ENCODE measurements at regions not wholly inside any gene's neighbourhood (a gene's known extent, or its start where the extent isn't known, plus 50 kb on each side); places are given as distances from the start of the nearest gene placed in this dataset.

- Histone ChIP-seq H3K27ac (ENCODE audit: low read depth in 2 of 2, low read length in 2 of 2) (no peak overlapping the region), H3K4me1 (ENCODE audit: control insufficient read depth in 2 of 2, insufficient read depth in 2 of 2, low read length in 2 of 2) (no peaks in the 10 kb centered on the region), H3K27me3 (ENCODE audit: control insufficient read depth in 2 of 2, insufficient read depth in 2 of 2, low read length in 2 of 2) (no peaks in the 10 kb centered on the region), H3K36me3 (ENCODE audit: control insufficient read depth in 2 of 2, insufficient read depth in 2 of 2, low read length in 2 of 2) (no peaks in the 10 kb centered on the region), H3K9me3 (ENCODE audit: control insufficient read depth in 2 of 2, low read length in 2 of 2) (no peaks in the 10 kb centered on the region), H3K9ac (ENCODE audit: low read depth in 1 of 2, low read length in 2 of 2) (no peak overlapping the region), H3K4me3 (ENCODE audit: low read length in 2 of 2) (no peak overlapping the region)
These were observed 387.1 kb downstream of the THBS2 start for GRCh38 chr6:168866534-168866933.

DNA sequence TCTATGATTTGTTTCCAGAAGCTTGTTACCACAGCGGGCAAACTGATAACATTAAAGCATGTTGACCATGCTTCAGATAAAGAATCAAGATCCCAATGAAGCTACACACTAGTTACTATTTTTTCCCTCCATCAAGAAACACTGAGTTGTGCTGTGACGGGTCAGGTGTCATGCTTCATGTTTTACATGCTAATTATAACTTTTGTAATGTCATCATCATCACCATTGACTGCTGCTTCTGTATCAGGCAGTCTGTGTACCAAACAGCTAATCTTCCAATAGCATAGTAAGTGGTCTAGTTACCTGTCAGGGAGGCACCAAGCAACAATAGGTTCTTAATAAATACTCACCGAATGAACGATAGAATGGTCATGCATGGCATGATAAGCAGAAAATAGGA, 388.1 kb downstream of the THBS2 start:
- Histone ChIP-seq H3K27ac (ENCODE audit: low read depth in 2 of 2, low read length in 2 of 2) (no peak overlapping the region), H3K27me3 (ENCODE audit: control insufficient read depth in 2 of 2, insufficient read depth in 2 of 2, low read length in 2 of 2) (no peaks in the 10 kb centered on the region), H3K4me1 (ENCODE audit: control insufficient read depth in 2 of 2, insufficient read depth in 2 of 2, low read length in 2 of 2) (no peaks in the 10 kb centered on the region), H3K4me3 (ENCODE audit: low read length in 2 of 2) (no peak overlapping the region), H3K36me3 (ENCODE audit: control insufficient read depth in 2 of 2, insufficient read depth in 2 of 2, low read length in 2 of 2) (no peaks in the 10 kb centered on the region), H3K9ac (ENCODE audit: low read depth in 1 of 2, low read length in 2 of 2) (no peak overlapping the region), H3K9me3 (ENCODE audit: control insufficient read depth in 2 of 2, low read length in 2 of 2) (no peaks in the 10 kb centered on the region)

DNA sequence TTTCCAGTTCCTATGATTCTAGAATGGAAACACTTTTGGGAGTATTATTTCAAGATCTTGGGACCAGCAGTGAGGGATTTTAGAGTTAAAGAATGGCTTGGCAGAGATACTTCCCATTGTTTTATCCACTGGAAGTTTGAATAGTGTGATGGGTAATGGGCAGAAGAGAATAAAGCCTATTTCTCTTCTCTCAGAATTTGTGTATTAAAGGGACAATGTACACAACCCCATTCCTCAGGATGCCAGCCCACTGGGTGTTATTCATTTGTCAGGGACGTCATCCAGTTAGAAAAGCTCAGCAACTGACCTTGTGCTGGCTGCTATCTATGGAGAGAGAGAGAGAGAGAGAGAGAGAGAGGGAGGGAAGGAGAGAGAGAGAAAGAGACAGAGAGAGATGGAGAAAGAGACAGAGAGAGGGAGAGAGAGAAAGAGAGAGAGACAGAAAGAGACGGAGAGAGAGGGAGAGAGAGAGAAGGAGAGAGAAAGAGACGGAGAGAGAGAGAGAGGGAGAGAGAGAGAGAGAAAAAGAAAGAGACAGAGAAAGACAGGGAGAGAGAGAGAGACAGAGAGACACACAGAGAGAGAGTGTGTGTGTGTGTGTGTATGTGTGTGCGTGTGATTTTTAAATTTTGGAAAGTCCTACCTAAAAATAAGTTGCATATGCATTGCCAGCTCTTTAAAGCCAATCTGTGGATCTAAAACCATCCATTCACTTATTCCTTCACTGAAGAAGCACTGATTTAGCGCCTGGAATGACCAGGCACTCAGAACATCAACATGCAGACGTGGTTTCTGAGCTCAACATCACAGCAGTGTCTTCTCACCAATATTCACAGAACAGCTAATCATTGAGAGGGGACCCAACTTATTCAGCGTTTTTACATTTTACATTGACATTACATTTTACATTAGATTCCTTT, 388.8 kb downstream of the THBS2 start:
- Histone ChIP-seq H3K36me3 (ENCODE audit: control insufficient read depth in 2 of 2, insufficient read depth in 2 of 2, low read length in 2 of 2) (no peaks in the 10 kb centered on the region), H3K27me3 (ENCODE audit: control insufficient read depth in 2 of 2, insufficient read depth in 2 of 2, low read length in 2 of 2) (no peaks in the 10 kb centered on the region), H3K9me3 (ENCODE audit: control insufficient read depth in 2 of 2, low read length in 2 of 2) (no peaks in the 10 kb centered on the region), H3K9ac (ENCODE audit: low read depth in 1 of 2, low read length in 2 of 2) (no peak overlapping the region), H3K4me1 (ENCODE audit: control insufficient read depth in 2 of 2, insufficient read depth in 2 of 2, low read length in 2 of 2) (no peaks in the 10 kb centered on the region), H3K27ac (ENCODE audit: low read depth in 2 of 2, low read length in 2 of 2) (no peak overlapping the region), H3K4me3 (ENCODE audit: low read length in 2 of 2) (no peak overlapping the region)

GRCh38 chr6:168863467-168863866, 390.2 kb downstream of the THBS2 start:
- no peaks in the 10 kb centered on the region for H3K4me1 ChIP-seq (ENCODE audit: control insufficient read depth in 2 of 2, insufficient read depth in 2 of 2, low read length in 2 of 2)
- H3K4me3 ChIP-seq (ENCODE audit: low read length in 2 of 2), result no peak overlapping the region
- H3K36me3 ChIP-seq (ENCODE audit: control insufficient read depth in 2 of 2, insufficient read depth in 2 of 2, low read length in 2 of 2), result no peaks in the 10 kb centered on the region
- no peaks in the 10 kb centered on the region for H3K9me3 ChIP-seq (ENCODE audit: control insufficient read depth in 2 of 2, low read length in 2 of 2)
- no peak overlapping the region for H3K27ac ChIP-seq (ENCODE audit: low read depth in 2 of 2, low read length in 2 of 2)
- H3K9ac ChIP-seq (ENCODE audit: low read depth in 1 of 2, low read length in 2 of 2), result no peak overlapping the region
- no peaks in the 10 kb centered on the region for H3K27me3 ChIP-seq (ENCODE audit: control insufficient read depth in 2 of 2, insufficient read depth in 2 of 2, low read length in 2 of 2)

GRCh38 chr6:168862346-168862980, 391.2 kb downstream of the THBS2 start:
- Histone ChIP-seq H3K9me3 (ENCODE audit: control insufficient read depth in 2 of 2, low read length in 2 of 2) (no peaks in the 10 kb centered on the region), H3K27ac (ENCODE audit: low read depth in 2 of 2, low read length in 2 of 2) (no peak overlapping the region), H3K4me1 (ENCODE audit: control insufficient read depth in 2 of 2, insufficient read depth in 2 of 2, low read length in 2 of 2) (no peaks in the 10 kb centered on the region), H3K36me3 (ENCODE audit: control insufficient read depth in 2 of 2, insufficient read depth in 2 of 2, low read length in 2 of 2) (no peaks in the 10 kb centered on the region), H3K9ac (ENCODE audit: low read depth in 1 of 2, low read length in 2 of 2) (no peak overlapping the region), H3K27me3 (ENCODE audit: control insufficient read depth in 2 of 2, insufficient read depth in 2 of 2, low read length in 2 of 2) (no peaks in the 10 kb centered on the region), H3K4me3 (ENCODE audit: low read length in 2 of 2) (no peak overlapping the region)

GRCh38 chr6:168860987-168861386, 392.7 kb downstream of the THBS2 start:
- H3K4me3 ChIP-seq (ENCODE audit: low read length in 2 of 2), result no peak overlapping the region
- H3K9ac ChIP-seq (ENCODE audit: low read depth in 1 of 2, low read length in 2 of 2), result no peak overlapping the region
- H3K36me3 ChIP-seq (ENCODE audit: control insufficient read depth in 2 of 2, insufficient read depth in 2 of 2, low read length in 2 of 2), result no peaks in the 10 kb centered on the region
- H3K27me3 ChIP-seq (ENCODE audit: control insufficient read depth in 2 of 2, insufficient read depth in 2 of 2, low read length in 2 of 2), result no peaks in the 10 kb centered on the region
- no peak overlapping the region for H3K27ac ChIP-seq (ENCODE audit: low read depth in 2 of 2, low read length in 2 of 2)
- H3K9me3 ChIP-seq (ENCODE audit: control insufficient read depth in 2 of 2, low read length in 2 of 2), result no peaks in the 10 kb centered on the region
- no peaks in the 10 kb centered on the region for H3K4me1 ChIP-seq (ENCODE audit: control insufficient read depth in 2 of 2, insufficient read depth in 2 of 2, low read length in 2 of 2)

DNA sequence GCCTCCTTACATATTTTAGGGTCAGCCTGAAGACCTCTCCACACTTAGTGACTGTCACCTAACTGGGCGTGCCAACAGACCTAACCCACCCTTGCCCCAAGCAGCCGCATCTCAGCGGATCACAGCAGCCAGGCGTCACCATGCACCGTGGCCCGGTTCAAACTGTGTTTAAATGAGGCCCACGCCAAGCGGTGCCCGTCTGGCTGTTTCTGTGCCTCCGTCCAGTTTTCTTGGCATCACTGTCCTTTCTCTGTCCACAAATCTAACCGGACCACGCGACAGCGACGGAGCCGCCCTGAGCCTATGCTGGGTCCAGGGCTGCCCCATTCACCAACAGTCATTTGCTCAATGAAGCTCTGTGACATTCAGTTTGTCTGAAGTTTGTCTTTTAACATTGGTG, 393.3 kb downstream of the THBS2 start:
- no peaks in the 10 kb centered on the region for H3K9me3 ChIP-seq (ENCODE audit: control insufficient read depth in 2 of 2, low read length in 2 of 2)
- no peaks in the 10 kb centered on the region for H3K27me3 ChIP-seq (ENCODE audit: control insufficient read depth in 2 of 2, insufficient read depth in 2 of 2, low read length in 2 of 2)
- H3K36me3 ChIP-seq (ENCODE audit: control insufficient read depth in 2 of 2, insufficient read depth in 2 of 2, low read length in 2 of 2), result no peaks in the 10 kb centered on the region
- H3K27ac ChIP-seq (ENCODE audit: low read depth in 2 of 2, low read length in 2 of 2), result no peak overlapping the region
- H3K4me1 ChIP-seq (ENCODE audit: control insufficient read depth in 2 of 2, insufficient read depth in 2 of 2, low read length in 2 of 2), result no peaks in the 10 kb centered on the region
- no peak overlapping the region for H3K9ac ChIP-seq (ENCODE audit: low read depth in 1 of 2, low read length in 2 of 2)
- H3K4me3 ChIP-seq (ENCODE audit: low read length in 2 of 2), result no peak overlapping the region

- H3K4me3 ChIP-seq (ENCODE audit: low read length in 2 of 2), result no peak overlapping the region
These were observed 394.7 kb downstream of the THBS2 start for GRCh38 chr6:168858926-168859325.

GRCh38 chr6:168856914-168857313, 396.7 kb downstream of the THBS2 start:
- Histone ChIP-seq H3K9me3 (ENCODE audit: control insufficient read depth in 2 of 2, low read length in 2 of 2) (no peaks in the 10 kb centered on the region), H3K36me3 (ENCODE audit: control insufficient read depth in 2 of 2, insufficient read depth in 2 of 2, low read length in 2 of 2) (no peaks in the 10 kb centered on the region), H3K4me1 (ENCODE audit: control insufficient read depth in 2 of 2, insufficient read depth in 2 of 2, low read length in 2 of 2) (no peaks in the 10 kb centered on the region), H3K9ac (ENCODE audit: low read depth in 1 of 2, low read length in 2 of 2) (no peak overlapping the region), H3K27ac (ENCODE audit: low read depth in 2 of 2, low read length in 2 of 2) (no peak overlapping the region), H3K4me3 (ENCODE audit: low read length in 2 of 2) (no peak overlapping the region), H3K27me3 (ENCODE audit: control insufficient read depth in 2 of 2, insufficient read depth in 2 of 2, low read length in 2 of 2) (no peaks in the 10 kb centered on the region)

More at GRCh38 chr6:168858926-168859325, 394.7 kb downstream of the THBS2 start:
- Histone ChIP-seq H3K27me3 (ENCODE audit: control insufficient read depth in 2 of 2, insufficient read depth in 2 of 2, low read length in 2 of 2) (no peaks in the 10 kb centered on the region), H3K4me1 (ENCODE audit: control insufficient read depth in 2 of 2, insufficient read depth in 2 of 2, low read length in 2 of 2) (no peaks in the 10 kb centered on the region), H3K36me3 (ENCODE audit: control insufficient read depth in 2 of 2, insufficient read depth in 2 of 2, low read length in 2 of 2) (no peaks in the 10 kb centered on the region), H3K9me3 (ENCODE audit: control insufficient read depth in 2 of 2, low read length in 2 of 2) (no peaks in the 10 kb centered on the region), H3K27ac (ENCODE audit: low read depth in 2 of 2, low read length in 2 of 2) (no peak overlapping the region), H3K9ac (ENCODE audit: low read depth in 1 of 2, low read length in 2 of 2) (no peak overlapping the region)

GRCh38 chr6:168852376-168852884, 401.2 kb downstream of the THBS2 start:
- H3K27me3 ChIP-seq (ENCODE audit: control insufficient read depth in 2 of 2, insufficient read depth in 2 of 2, low read length in 2 of 2), result no peaks in the 10 kb centered on the region
- H3K27ac ChIP-seq (ENCODE audit: low read depth in 2 of 2, low read length in 2 of 2), result no peak overlapping the region
- H3K9me3 ChIP-seq (ENCODE audit: control insufficient read depth in 2 of 2, low read length in 2 of 2), result no peaks in the 10 kb centered on the region
- H3K4me3 ChIP-seq (ENCODE audit: low read length in 2 of 2), result no peak overlapping the region
- no peaks in the 10 kb centered on the region for H3K36me3 ChIP-seq (ENCODE audit: control insufficient read depth in 2 of 2, insufficient read depth in 2 of 2, low read length in 2 of 2)
- H3K4me1 ChIP-seq (ENCODE audit: control insufficient read depth in 2 of 2, insufficient read depth in 2 of 2, low read length in 2 of 2), result no peaks in the 10 kb centered on the region
- H3K9ac ChIP-seq (ENCODE audit: low read depth in 1 of 2, low read length in 2 of 2), result no peak overlapping the region
